ENCODE measurements at regions not wholly inside any gene's neighbourhood (a gene's known extent, or its start where the extent isn't known, plus 50 kb on each side); places are given as distances from the start of the nearest gene placed in this dataset.

DNA sequence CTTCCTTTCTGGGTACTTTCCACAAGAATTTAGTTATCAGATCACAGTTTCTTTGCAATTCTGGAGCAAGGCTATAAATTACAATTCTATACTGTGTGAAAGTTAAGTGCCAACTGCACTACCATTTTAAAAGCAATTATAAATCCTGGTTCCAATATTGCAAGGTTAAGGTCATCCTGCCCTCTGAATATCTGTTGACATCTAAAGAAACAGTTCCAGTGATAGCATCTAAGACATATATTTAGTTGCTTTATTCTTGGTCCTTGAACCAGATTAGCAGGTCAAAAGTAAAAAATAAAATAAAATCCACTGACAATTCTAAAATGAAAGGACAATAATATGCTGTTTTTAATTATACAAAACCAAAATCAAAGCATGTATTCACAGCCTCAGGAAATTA lies 334.2 kb downstream of the ATXN7L3B start:
- TF ChIP-seq, protein P1, sequence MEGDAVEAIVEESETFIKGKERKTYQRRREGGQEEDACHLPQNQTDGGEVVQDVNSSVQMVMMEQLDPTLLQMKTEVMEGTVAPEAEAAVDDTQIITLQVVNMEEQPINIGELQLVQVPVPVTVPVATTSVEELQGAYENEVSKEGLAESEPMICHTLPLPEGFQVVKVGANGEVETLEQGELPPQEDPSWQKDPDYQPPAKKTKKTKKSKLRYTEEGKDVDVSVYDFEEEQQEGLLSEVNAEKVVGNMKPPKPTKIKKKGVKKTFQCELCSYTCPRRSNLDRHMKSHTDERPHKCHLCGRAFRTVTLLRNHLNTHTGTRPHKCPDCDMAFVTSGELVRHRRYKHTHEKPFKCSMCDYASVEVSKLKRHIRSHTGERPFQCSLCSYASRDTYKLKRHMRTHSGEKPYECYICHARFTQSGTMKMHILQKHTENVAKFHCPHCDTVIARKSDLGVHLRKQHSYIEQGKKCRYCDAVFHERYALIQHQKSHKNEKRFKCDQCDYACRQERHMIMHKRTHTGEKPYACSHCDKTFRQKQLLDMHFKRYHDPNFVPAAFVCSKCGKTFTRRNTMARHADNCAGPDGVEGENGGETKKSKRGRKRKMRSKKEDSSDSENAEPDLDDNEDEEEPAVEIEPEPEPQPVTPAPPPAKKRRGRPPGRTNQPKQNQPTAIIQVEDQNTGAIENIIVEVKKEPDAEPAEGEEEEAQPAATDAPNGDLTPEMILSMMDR (IDR thresholded peaks at IDR 0.05; ENCODE audit: insufficient read depth, low read length, poor library complexity, severe bottlenecking): no peak
- no peak for TF ChIP-seq EZH2phosphoT487 (conservative IDR thresholded peaks at IDR 0.05; ENCODE audit: low read length)
